ENCODE measurements at regions not wholly inside any gene's neighbourhood (a gene's known extent, or its start where the extent isn't known, plus 50 kb on each side); places are given as distances from the start of the nearest gene placed in this dataset.

DNA sequence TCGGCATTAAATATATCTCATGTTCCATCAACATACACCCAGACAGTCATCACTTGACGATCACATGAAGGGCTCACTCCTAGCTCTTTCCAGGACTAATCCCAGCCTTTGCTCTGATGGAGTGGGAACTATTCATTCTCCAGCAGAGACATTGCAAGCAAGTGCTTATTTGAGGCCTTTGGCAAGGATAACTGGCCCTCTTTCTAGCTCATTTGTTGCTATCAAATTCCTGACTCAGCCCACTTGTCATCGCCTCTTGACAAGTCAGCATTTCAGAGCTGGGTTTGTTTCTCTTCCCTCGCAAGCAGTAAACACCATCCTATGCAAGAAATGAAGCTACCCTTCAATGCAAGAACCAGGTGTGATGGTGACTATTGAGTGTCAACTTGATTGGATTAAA, 1165.7 kb upstream of the AUTS2 start:
- Mint-ChIP-seq H3K36me3 (ENCODE audit: unreplicated experiment) (peaks cover 10% of the 10 kb centered on the region), H3K27me3 (ENCODE audit: unreplicated experiment) (peaks cover 8% of the 10 kb centered on the region), H3K27ac (ENCODE audit: unreplicated experiment) (no peak overlapping the region), H3K4me3 (ENCODE audit: unreplicated experiment) (no peak overlapping the region), H3K9me3 (ENCODE audit: unreplicated experiment) (peaks cover 8% of the 10 kb centered on the region), H3K4me1 (ENCODE audit: low read depth, unreplicated experiment) (peaks cover 5% of the 10 kb centered on the region)
- no peak for DNase-seq
- TF ChIP-seq CTCF (IDR thresholded peaks at IDR 0.05; ENCODE audit: partially characterized antibody, unreplicated experiment), result no peak

- H3K27ac Mint-ChIP-seq (ENCODE audit: unreplicated experiment), result no peak overlapping the region
- H3K36me3 Mint-ChIP-seq (ENCODE audit: unreplicated experiment), result peaks cover 5% of the 10 kb centered on the region
- no peak overlapping the region for H3K4me3 Mint-ChIP-seq (ENCODE audit: unreplicated experiment)
- no peak for TF ChIP-seq CTCF (IDR thresholded peaks at IDR 0.05; ENCODE audit: partially characterized antibody, unreplicated experiment)
- H3K4me1 Mint-ChIP-seq (ENCODE audit: low read depth, unreplicated experiment), result no peaks in the 10 kb centered on the region
- peaks cover 3% of the 10 kb centered on the region for H3K27me3 Mint-ChIP-seq (ENCODE audit: unreplicated experiment)
- no peak for DNase-seq
- peaks cover 6% of the 10 kb centered on the region for H3K9me3 Mint-ChIP-seq (ENCODE audit: unreplicated experiment)
These were observed 1164.7 kb upstream of the AUTS2 start for GRCh38 chr7:68433462-68434070.

DNA sequence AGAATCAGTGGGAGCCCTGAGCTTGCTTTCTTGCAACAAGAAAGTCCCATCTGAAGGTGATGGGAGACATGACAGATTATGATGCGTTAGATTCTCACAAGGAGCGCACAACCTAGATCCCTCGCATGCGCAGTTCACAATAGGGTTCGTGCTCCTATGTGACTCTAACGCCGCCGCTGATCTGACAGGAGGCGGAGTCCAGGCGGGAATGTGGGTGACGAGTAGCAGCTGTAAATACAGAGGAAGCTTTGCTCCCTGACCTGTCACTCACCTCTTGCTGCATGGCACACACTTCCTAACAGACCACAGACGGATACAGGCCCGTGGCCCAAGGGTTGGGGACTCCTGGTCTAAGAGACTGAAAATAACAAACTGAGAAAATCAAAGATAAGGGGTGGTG, 1163.4 kb upstream of the AUTS2 start:
- Mint-ChIP-seq H3K9me3 (ENCODE audit: unreplicated experiment) (peaks cover 6% of the 10 kb centered on the region), H3K4me3 (ENCODE audit: unreplicated experiment) (no peak overlapping the region), H3K27me3 (ENCODE audit: unreplicated experiment) (peaks cover 3% of the 10 kb centered on the region), H3K27ac (ENCODE audit: unreplicated experiment) (no peak overlapping the region), H3K36me3 (ENCODE audit: unreplicated experiment) (peaks cover 5% of the 10 kb centered on the region), H3K4me1 (ENCODE audit: low read depth, unreplicated experiment) (no peaks in the 10 kb centered on the region)
- no peak for DNase-seq
- TF ChIP-seq CTCF (IDR thresholded peaks at IDR 0.05; ENCODE audit: partially characterized antibody, unreplicated experiment), result no peak

GRCh38 chr7:68438016-68438415, 1160.3 kb upstream of the AUTS2 start:
- peaks cover 2% of the 10 kb centered on the region for H3K4me1 Mint-ChIP-seq (ENCODE audit: low read depth, unreplicated experiment)
- H3K4me3 Mint-ChIP-seq (ENCODE audit: unreplicated experiment), result no peak overlapping the region
- no peaks in the 10 kb centered on the region for H3K36me3 Mint-ChIP-seq (ENCODE audit: unreplicated experiment)
- peaks cover 3% of the 10 kb centered on the region for H3K27me3 Mint-ChIP-seq (ENCODE audit: unreplicated experiment)
- no peak for TF ChIP-seq CTCF (IDR thresholded peaks at IDR 0.05; ENCODE audit: partially characterized antibody, unreplicated experiment)
- H3K9me3 Mint-ChIP-seq (ENCODE audit: unreplicated experiment), result peaks cover 3% of the 10 kb centered on the region
- no peak overlapping the region for H3K27ac Mint-ChIP-seq (ENCODE audit: unreplicated experiment)
- DNase-seq, result no peak

DNA sequence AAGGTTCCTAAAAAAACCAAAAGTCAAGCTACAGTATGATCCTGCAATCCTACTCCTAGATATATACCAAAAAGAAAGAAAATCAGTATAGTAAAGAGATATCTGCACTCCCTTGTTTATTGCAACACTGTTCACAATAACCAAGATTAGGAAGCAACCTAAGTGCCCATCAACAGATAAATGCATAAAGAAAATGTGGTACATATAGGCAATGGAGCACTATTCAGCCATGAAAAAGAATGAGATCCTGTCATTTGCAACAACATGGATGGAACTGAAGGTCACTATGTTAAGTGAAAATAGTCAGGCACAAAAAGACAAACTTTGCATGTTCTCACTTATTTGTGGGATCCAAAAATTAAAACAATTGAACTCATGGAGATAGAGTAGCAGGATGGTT, 1159.5 kb upstream of the AUTS2 start:
- Mint-ChIP-seq H3K9me3 (ENCODE audit: unreplicated experiment) (peaks cover 3% of the 10 kb centered on the region), H3K4me3 (ENCODE audit: unreplicated experiment) (no peak overlapping the region), H3K4me1 (ENCODE audit: low read depth, unreplicated experiment) (peaks cover 2% of the 10 kb centered on the region), H3K27me3 (ENCODE audit: unreplicated experiment) (peaks cover 6% of the 10 kb centered on the region), H3K27ac (ENCODE audit: unreplicated experiment) (no peak overlapping the region), H3K36me3 (ENCODE audit: unreplicated experiment) (no peaks in the 10 kb centered on the region)
- DNase-seq, result no peak
- no peak for TF ChIP-seq CTCF (IDR thresholded peaks at IDR 0.05; ENCODE audit: partially characterized antibody, unreplicated experiment)
